Stimulated activated CD4-positive, alpha-beta T cell treated with anti-CD3 and anti-CD28 coated beads, TNF-alpha, amount 100 ng/mL, for 48 hours (primary cell): ENCODE measurements at regions not wholly inside any gene's neighbourhood (a gene's known extent, or its start where the extent isn't known, plus 50 kb on each side); places are given as distances from the start of the nearest gene placed in this dataset.

ENCODE experiments used
- DNase-seq, 3 donors: peaks; one replicate each; pipeline ENCODE4 v3.0.0-alpha.2; 2020; ENCODE audit warnings: low read depth in 3 of 3

GRCh38 chr4:24244663-24245490 is 339.5 kb downstream of the DHX15 start:
- no peak for DNase-seq

GRCh38 chr4:24243641-24244040 is 340.7 kb downstream of the DHX15 start:
- no peak for DNase-seq

DNA sequence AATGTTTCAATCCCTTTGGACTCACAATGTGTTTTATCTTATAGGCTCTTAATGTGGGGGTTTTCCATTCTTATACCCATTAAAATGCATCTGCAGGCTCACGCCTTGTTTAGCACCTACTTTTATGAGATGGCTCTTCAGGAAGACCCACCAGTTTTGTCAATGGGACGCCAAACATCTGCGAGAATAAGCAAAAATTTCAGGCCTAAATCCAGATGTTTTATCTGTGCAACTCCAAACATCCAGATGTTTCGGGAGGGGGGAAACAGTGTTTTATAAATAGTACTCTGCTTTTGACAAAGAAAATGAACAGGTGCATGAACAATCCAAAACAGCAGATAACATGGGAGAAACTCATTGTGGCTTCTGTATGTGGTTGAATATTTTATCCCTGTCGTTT is 342.8 kb downstream of the DHX15 start:
- DNase-seq: no peak

DNA sequence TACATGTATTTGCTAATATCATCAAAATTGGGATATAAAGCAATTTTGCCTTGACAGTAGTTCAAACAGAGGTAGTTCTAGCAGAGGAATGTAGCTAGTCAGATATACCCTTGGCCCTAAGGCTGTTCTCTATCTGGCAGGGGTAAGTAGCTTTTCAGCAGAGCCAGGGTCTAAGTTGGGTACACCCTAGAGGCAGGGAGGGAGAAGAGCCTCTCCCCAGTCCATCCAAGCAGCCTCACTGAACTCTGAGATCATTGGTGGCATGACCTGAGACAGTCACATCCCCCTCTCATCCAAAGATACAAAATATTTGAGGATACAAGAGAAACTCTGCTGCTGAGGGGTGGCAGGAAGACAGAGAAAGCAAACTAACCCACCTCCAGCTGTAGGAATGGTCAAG is 343.7 kb downstream of the DHX15 start:
- DNase-seq: no peak

- DNase-seq: no peak
Observed at GRCh38 chr4:24237709-24238108, 346.6 kb downstream of the DHX15 start.

- no peak for DNase-seq
Observed at GRCh38 chr4:24236532-24236931, 346.7 kb upstream of the PPARGC1A start.

DNA sequence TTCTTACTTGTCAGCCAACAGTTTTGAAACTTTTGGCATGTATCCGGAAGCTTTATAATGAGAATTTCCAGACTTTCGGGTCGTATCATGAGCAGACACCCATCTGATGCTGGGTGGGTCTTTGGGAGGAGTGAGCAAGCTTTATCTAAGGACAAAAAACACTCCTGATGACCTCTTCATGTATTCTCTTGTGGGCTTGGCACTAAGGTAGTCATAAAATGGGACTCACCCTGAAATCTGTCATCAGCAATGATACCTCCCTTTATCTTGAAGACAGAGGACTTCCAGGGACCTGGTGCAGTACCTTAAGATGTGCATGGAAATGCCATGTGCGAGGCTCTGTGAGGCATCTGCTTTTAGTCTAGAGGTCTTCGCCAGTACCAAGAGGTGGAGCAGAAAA is 346.3 kb upstream of the PPARGC1A start:
- no peak for DNase-seq

- no peak for DNase-seq
Observed at GRCh38 chr4:24235618-24236017, 345.8 kb upstream of the PPARGC1A start.

DNA sequence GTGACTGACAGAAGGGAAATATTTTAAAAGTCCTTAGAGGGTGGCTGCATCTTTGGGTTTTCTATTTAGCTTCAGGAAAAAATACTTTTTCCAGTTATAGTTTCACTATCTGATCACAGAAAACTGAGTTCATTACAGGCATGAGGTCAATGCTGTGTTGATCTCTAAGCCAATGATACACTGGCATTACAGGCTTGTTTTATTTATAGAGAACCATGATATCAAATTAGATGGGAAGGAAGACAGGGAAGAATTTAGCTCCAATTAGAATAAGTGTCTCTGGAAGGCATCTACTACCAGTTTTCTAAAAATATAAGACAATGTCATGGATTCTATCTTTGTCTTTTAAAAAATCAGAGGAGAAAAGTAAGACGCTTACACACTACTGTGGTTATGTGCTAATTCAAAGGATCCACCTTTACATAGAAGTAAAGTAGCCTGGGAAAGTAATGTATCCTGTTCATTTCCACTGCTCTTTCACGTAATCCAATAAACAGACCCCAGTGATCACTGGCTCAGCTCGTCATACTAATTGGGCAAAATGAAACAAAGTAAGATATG is 344.5 kb upstream of the PPARGC1A start:
- DNase-seq: no peak

DNA sequence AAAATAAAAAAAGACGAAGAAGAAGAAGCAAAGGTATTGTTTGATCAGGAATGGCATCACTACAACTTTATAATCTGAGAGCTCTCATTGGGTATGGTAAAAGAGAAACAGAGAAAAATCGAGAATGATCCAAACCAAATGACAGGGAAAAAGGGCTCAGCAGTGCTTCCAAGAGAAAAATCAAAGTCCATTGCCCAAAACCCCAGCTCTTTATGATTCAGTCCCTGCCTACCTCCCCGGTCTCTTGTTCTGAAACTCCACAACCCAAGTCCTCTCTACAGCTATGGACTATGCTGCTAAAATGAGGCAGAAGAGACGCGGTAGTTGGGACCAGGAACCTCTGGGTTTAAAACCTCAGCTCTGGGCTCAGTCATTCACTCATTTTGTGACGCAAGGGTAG is 341.1 kb upstream of the PPARGC1A start:
- DNase-seq: no peak

DNA sequence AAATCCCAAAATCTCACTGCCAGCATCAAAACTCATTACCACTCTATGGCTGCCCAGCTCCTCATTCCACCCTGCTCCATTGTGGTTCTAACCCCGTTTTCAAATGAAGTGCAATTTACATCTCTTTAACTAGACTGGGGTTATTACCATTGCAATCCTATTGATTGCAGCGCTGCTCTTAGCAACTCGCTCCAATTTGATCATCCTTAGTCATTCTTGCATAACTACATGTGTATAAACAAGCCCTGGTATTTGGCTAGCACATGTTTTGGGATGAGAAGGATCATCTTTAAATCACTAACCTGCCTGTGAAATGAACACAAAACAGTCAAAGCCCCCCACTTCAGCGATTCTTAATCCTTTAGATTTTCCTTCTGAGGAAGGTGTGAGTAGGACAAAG is 340.1 kb upstream of the PPARGC1A start:
- no peak for DNase-seq

DNA sequence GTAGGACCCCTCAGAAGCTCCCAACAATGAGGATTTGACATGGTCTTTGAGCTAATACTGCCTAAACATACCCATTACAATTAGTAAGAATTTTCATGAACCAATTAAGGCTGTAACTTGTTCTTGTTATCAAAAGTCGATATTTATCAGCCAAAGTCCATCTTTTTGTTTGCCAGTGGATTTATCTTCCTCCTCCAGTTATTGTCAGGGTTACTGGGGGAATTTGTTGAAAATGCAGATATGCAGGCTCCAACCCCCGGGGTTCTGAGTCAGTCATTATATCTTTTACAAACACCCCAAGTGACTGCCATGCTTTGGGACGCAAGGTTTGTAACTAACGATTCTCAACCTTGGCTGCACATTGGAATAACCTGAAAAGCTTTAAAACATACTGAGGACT is 338.8 kb upstream of the PPARGC1A start:
- DNase-seq: no peak

DNA sequence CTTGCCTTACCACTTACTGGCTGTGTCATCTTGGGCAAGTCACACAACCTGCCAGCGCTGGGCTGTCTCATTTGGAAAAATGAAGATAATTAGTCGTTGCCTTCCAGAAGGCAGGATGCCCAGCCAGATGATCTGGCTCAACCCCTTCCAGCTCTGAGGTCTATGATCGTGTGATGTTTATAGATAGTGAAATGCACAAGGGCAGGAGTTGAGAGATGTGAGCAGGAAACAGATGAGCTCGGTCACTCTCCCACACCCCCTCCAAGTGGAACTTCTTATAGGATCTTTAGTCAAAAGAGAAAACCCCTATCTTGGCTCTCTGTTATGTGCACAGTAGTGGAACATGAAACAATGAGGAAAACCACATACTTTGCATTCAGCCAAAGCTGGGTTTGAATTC is 336.8 kb upstream of the PPARGC1A start:
- DNase-seq: no peak

DNA sequence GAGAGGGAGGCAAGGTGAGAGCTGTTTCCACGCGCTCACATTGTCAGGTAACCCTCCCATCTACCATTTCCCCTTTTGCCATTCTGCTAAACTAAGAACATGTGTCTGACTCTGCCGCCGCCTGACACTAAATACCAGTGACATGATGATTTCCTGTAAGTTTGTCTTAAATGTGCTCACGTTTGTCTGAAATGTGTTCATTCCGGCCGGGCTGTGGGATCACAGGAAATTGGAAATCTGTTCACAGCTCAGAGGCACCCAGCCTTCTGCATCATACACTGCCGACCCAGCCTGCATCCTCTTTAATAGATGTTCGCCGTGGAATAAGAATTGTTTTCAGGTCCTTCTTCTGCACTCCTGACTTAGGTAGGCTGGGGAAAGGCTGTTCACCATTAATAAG is 336.2 kb upstream of the PPARGC1A start:
- DNase-seq: no peak

- DNase-seq: no peak
Observed at GRCh38 chr4:24224446-24224845, 334.6 kb upstream of the PPARGC1A start.

DNA sequence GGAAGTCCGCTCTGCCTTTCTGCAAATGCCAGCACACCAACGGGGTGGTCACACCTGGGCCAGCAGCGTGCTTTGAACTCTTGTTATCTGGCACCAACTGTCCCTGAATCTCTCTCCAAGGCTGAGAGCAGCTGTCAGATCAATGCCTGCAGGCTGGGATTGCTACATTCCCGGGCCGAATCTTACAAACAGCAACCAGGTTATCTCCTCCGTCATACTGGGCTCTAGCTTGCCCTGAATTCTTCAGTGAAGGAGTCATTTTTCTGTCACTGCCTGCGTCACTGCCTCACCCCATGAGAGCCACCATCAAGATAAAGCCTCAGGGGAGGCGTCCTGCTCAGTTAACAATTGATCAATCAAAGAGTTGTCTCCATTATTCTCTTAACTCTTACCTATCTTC is 329.4 kb upstream of the PPARGC1A start:
- DNase-seq: no peak

DNA sequence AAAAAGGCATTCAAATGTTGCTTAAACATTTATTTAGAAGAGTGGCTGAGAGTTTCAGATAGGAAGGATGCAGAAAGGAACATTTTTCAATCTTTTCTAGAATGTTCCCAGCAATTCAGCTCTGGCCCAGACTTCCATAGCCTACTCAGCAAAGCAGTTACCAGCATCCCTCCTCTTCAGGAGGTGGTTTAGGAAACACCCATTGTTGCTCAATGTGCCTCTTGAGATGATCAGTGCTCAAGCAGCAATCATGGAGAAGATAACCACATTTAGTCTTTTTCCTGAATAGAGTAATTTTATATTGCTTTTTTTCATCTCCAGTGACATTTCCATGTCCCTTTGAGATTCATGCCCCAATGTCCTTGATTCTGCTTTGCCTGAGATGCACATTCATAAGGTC is 328.7 kb upstream of the PPARGC1A start:
- DNase-seq: no peak

DNA sequence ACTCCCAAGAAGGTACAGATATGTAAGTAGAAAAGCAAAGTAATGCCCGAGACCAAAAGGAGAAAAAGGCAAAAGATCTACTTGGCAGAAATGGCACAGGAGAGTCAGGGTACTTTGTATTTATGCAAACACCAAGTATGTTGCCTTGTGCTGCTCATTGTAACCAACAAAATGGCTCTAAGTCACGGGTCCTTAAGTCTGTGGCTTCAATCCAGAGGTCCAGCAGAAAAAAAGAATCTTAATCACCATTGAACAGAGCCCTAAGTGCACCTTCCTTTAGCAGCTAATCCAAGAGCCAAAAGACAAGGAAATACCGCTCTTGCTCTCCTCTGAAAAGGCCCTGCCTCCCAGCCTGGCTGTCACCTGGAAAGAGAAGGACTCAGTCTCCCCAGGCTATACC is 324.9 kb upstream of the PPARGC1A start:
- DNase-seq: no peak

- no peak for DNase-seq
Observed at GRCh38 chr4:24213961-24214360, 324.1 kb upstream of the PPARGC1A start.

DNA sequence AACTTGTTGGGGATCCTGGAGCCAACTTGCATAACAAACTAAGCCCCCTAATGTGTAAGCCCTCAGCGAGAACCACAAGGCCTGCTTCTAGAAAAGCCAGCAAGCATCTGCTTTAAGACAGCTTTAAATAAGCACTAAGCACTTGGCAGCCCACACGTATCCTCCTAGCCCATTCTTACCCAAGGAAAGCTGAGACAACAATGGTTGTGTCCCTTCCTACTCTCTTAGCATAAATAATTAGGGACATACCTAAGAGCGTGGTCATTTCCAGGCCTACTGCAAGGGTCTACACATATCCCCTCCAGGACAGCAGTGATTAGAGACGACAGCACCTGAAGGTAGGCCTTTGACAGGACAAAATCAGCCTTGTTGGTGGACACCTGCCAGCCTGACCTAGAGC is 322.8 kb upstream of the PPARGC1A start:
- no peak for DNase-seq

DNA sequence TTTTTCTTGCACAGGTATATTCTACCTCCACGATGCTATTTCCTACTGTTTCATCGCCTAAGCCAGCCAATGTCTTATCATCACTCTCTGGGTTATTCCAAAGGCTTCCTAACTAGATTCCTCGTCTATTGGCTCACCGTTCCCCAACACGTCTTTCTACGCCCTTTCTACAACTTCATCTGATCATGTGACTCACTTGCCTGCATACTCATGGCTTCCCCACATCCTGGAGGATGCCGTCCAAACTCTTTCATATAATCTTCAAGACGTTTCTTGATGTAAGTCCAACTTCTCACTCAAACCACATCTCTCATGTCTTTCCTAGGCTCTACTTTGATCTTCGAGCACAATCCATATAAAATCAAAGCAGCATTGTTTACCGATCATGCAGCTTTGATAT is 322.0 kb upstream of the PPARGC1A start:
- DNase-seq: no peak

DNA sequence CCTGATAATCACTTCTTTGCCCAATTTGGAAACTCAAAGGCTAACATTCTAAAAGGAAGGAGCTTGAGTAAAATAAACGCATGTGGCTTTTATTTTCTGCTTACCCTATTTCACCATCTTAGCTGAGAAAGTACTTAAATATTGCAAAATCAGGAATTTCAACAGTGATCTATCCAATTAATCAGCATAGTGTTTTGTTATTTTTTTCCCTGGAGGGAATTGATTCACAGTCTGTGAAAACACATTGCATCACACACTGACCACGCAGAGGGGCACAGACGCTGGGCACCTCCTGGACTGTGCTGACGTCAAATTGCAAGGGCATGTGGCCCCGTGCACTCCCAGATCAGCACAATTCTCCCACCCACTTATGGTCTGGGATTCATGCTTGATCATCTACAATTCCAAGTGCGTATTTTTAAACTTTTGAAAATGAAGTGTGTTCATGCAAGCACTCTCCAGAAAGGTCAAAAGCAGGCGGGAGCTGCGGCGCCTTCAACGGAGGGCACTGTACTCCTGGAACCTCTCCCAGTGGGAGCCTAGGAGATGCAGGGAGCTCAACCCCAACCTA is 320.6 kb upstream of the PPARGC1A start:
- DNase-seq: no peak

- DNase-seq: no peak
Observed at GRCh38 chr4:24209906-24210305, 320.1 kb upstream of the PPARGC1A start.
